ENCODE measurements at regions not wholly inside any gene's neighbourhood (a gene's known extent, or its start where the extent isn't known, plus 50 kb on each side); places are given as distances from the start of the nearest gene placed in this dataset.

DNA sequence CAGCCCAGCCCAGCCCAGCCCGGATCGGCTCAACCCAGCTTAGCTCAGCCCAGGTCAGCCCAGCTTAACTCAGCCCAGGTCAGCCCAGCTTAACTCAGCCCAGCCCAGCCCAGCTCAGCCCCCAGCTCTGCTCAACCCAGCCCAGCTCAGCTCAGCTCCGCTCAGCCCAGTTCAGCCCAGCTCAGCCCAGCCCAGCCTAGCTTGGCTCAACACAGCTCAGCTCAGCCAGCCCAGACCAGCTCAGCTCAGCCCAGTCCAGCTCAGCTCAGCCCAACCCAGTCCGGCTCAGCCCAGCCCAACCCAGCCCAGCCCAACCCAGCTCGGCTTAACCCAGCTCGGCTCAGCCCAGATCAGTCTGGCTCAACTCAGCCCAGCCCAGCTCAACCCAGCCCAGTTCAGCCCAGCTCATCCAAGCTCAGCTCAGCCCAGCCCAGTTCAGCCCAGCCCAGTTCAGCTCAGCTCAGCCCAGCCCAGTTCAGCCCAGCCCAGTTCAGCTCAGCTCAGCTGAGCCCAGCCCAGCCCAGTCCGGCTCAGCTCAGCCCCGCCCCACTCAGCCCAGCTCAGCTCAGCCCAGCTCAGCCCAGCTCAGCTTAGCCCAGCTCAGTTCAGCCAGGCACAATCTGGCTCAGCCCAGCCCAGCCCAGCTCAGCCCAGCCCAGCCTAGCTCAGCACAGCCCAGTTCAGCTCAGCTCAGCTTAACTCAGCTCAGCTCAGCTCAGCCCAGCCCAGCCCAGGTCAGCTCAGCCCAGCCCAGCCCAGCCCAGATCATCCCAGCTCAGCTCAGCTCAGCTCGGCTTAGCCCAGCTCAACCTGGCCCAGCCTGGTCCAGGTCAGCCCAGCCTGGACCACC is 331.7 kb downstream of the TMEM121 start:
- Histone ChIP-seq H3K4me1 (ENCODE audit: control insufficient read depth in 4 of 4, insufficient read depth in 4 of 4, low read length in 3 of 4) (no peaks in the 10 kb centered on the region), H3K27me3 (ENCODE audit: control insufficient read depth in 4 of 4, insufficient read depth in 4 of 4, low read length in 3 of 4) (no peaks in the 10 kb centered on the region), H3K36me3 (ENCODE audit: control insufficient read depth in 4 of 4, insufficient read depth in 3 of 4, low read depth in 1 of 4, low read length in 3 of 4) (no peaks in the 10 kb centered on the region), H3K9ac (ENCODE audit: low read depth in 1 of 2, low read length in 2 of 2) (no peak overlapping the region), H3K27ac (ENCODE audit: low read depth in 1 of 2, low read length in 2 of 2) (peak overlapping the region in 1 of 2 donors; percentile 28), H3K9me3 (ENCODE audit: control insufficient read depth in 4 of 4, low read length in 3 of 4) (no peaks in the 10 kb centered on the region), H3K4me3 (ENCODE audit: low read depth in 1 of 3, low read length in 3 of 3) (no peak overlapping the region)
- WGBS: 87% methylated on average over 9 of the region's 9 CpGs
- DNase-seq (ENCODE audit: low spot score): peak; percentile 31
- TF ChIP-seq TAF1 (conservative IDR thresholded peaks at IDR 0.05) (no peak), RXRA (IDR thresholded peaks at IDR 0.05) (no peak), JUND (IDR thresholded peaks at IDR 0.05) (no peak), HNF4A (conservative IDR thresholded peaks at IDR 0.05) (no peak), YY1 (IDR thresholded peaks at IDR 0.05) (no peak), FOXA1 (IDR thresholded peaks at IDR 0.05) (no peak), EGR1 (IDR thresholded peaks at IDR 0.05; ENCODE audit: low read depth in 2 of 2) (no peak), RAD21 (IDR thresholded peaks at IDR 0.05) (no peak), GABPA (IDR thresholded peaks at IDR 0.05 in 1 of 2, conservative IDR thresholded peaks at IDR 0.05 in 1 of 2) (no peak), NR2F2 (IDR thresholded peaks at IDR 0.05) (no peak), FOXA2 (IDR thresholded peaks at IDR 0.05) (no peak), HNF4G (IDR thresholded peaks at IDR 0.05) (no peak)
- TF ChIP-seq, protein P1, sequence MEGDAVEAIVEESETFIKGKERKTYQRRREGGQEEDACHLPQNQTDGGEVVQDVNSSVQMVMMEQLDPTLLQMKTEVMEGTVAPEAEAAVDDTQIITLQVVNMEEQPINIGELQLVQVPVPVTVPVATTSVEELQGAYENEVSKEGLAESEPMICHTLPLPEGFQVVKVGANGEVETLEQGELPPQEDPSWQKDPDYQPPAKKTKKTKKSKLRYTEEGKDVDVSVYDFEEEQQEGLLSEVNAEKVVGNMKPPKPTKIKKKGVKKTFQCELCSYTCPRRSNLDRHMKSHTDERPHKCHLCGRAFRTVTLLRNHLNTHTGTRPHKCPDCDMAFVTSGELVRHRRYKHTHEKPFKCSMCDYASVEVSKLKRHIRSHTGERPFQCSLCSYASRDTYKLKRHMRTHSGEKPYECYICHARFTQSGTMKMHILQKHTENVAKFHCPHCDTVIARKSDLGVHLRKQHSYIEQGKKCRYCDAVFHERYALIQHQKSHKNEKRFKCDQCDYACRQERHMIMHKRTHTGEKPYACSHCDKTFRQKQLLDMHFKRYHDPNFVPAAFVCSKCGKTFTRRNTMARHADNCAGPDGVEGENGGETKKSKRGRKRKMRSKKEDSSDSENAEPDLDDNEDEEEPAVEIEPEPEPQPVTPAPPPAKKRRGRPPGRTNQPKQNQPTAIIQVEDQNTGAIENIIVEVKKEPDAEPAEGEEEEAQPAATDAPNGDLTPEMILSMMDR (IDR thresholded peaks at IDR 0.05; ENCODE audit: low read depth, low read length, missing input control): no peak
- TF ChIP-seq, protein P2, sequence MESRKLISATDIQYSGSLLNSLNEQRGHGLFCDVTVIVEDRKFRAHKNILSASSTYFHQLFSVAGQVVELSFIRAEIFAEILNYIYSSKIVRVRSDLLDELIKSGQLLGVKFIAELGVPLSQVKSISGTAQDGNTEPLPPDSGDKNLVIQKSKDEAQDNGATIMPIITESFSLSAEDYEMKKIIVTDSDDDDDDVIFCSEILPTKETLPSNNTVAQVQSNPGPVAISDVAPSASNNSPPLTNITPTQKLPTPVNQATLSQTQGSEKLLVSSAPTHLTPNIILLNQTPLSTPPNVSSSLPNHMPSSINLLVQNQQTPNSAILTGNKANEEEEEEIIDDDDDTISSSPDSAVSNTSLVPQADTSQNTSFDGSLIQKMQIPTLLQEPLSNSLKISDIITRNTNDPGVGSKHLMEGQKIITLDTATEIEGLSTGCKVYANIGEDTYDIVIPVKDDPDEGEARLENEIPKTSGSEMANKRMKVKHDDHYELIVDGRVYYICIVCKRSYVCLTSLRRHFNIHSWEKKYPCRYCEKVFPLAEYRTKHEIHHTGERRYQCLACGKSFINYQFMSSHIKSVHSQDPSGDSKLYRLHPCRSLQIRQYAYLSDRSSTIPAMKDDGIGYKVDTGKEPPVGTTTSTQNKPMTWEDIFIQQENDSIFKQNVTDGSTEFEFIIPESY (IDR thresholded peaks at IDR 0.05): no peak
- TF ChIP-seq, protein P3, sequence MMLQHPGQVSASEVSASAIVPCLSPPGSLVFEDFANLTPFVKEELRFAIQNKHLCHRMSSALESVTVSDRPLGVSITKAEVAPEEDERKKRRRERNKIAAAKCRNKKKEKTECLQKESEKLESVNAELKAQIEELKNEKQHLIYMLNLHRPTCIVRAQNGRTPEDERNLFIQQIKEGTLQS (IDR thresholded peaks at IDR 0.05): no peak
- TF ChIP-seq, protein P4, sequence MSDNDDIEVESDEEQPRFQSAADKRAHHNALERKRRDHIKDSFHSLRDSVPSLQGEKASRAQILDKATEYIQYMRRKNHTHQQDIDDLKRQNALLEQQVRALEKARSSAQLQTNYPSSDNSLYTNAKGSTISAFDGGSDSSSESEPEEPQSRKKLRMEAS (IDR thresholded peaks at IDR 0.05): no peak
- TF ChIP-seq, protein P5, sequence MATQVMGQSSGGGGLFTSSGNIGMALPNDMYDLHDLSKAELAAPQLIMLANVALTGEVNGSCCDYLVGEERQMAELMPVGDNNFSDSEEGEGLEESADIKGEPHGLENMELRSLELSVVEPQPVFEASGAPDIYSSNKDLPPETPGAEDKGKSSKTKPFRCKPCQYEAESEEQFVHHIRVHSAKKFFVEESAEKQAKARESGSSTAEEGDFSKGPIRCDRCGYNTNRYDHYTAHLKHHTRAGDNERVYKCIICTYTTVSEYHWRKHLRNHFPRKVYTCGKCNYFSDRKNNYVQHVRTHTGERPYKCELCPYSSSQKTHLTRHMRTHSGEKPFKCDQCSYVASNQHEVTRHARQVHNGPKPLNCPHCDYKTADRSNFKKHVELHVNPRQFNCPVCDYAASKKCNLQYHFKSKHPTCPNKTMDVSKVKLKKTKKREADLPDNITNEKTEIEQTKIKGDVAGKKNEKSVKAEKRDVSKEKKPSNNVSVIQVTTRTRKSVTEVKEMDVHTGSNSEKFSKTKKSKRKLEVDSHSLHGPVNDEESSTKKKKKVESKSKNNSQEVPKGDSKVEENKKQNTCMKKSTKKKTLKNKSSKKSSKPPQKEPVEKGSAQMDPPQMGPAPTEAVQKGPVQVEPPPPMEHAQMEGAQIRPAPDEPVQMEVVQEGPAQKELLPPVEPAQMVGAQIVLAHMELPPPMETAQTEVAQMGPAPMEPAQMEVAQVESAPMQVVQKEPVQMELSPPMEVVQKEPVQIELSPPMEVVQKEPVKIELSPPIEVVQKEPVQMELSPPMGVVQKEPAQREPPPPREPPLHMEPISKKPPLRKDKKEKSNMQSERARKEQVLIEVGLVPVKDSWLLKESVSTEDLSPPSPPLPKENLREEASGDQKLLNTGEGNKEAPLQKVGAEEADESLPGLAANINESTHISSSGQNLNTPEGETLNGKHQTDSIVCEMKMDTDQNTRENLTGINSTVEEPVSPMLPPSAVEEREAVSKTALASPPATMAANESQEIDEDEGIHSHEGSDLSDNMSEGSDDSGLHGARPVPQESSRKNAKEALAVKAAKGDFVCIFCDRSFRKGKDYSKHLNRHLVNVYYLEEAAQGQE (IDR thresholded peaks at IDR 0.05): no peak
